Stimulated activated naive CD8-positive, alpha-beta T cell treated with anti-CD3 and anti-CD28 coated beads, Interleukin-15, Interleukin-2, amounts not matched to agents 100 ng/mL and 50 ng/mL, for 24 hours (primary cell): ENCODE measurements at regions not wholly inside any gene's neighbourhood (a gene's known extent, or its start where the extent isn't known, plus 50 kb on each side); places are given as distances from the start of the nearest gene placed in this dataset.
A peak's percentile ranks its signal among the peaks of the same experiment; 100 is the strongest.
"Not testable (repeated sequence)": the region's sequence is repeated elsewhere in the genome, so short reads cannot be mapped to it uniquely, and the experiment has no call there.

Experiments used
- H3K27ac Mint-ChIP-seq: one replicate; pipeline ENCODE4 v1.8.0; 2021; ENCODE audit warnings: mild to moderate bottlenecking, mixed read lengths
- H3K27me3 Mint-ChIP-seq: one replicate; pipeline ENCODE4 v1.8.0; 2021; ENCODE audit warnings: mixed read lengths
- H3K36me3 Mint-ChIP-seq: one replicate; pipeline ENCODE4 v1.8.0; 2021; ENCODE audit warnings: low read depth, mixed read lengths
- H3K4me1 Mint-ChIP-seq: one replicate; pipeline ENCODE4 v1.8.0; 2021; ENCODE audit warnings: low read depth, mixed read lengths
- H3K4me3 Mint-ChIP-seq: one replicate; pipeline ENCODE4 v1.8.0; 2021; ENCODE audit warnings: mild to moderate bottlenecking, mixed read lengths
- H3K9me3 Mint-ChIP-seq: one replicate; pipeline ENCODE4 v1.8.0; 2021; ENCODE audit warnings: mixed read lengths

GRCh38 chr1:38187552-38187951 lies 141.0 kb upstream of the POU3F1 start:
- H3K36me3 Mint-ChIP-seq: no peaks in the 10 kb centered on the region
- peaks cover 33% of the 10 kb centered on the region for H3K27me3 Mint-ChIP-seq
- H3K4me3 Mint-ChIP-seq: no peak overlapping the region
- H3K9me3 Mint-ChIP-seq: no peaks in the 10 kb centered on the region
- H3K27ac Mint-ChIP-seq: no peak overlapping the region
- H3K4me1 Mint-ChIP-seq: no peaks in the 10 kb centered on the region

- Mint-ChIP-seq H3K9me3 (no peaks in the 10 kb centered on the region), H3K4me1 (no peaks in the 10 kb centered on the region), H3K27me3 (peaks cover 29% of the 10 kb centered on the region), H3K4me3 (no peak overlapping the region), H3K27ac (no peak overlapping the region), H3K36me3 (no peaks in the 10 kb centered on the region)
Observed at GRCh38 chr1:38186566-38186965, 140.0 kb upstream of the POU3F1 start.

- no peaks in the 10 kb centered on the region for H3K4me1 Mint-ChIP-seq
- no peaks in the 10 kb centered on the region for H3K36me3 Mint-ChIP-seq
- no peaks in the 10 kb centered on the region for H3K9me3 Mint-ChIP-seq
- H3K27ac Mint-ChIP-seq: no peak overlapping the region
- peaks cover 23% of the 10 kb centered on the region for H3K27me3 Mint-ChIP-seq
- H3K4me3 Mint-ChIP-seq: no peak overlapping the region
Observed at GRCh38 chr1:38185913-38186312, 139.3 kb upstream of the POU3F1 start.

GRCh38 chr1:38183747-38184146 lies 137.2 kb upstream of the POU3F1 start:
- Mint-ChIP-seq H3K36me3 (no peaks in the 10 kb centered on the region), H3K4me1 (no peaks in the 10 kb centered on the region), H3K27ac (no peak overlapping the region), H3K4me3 (no peak overlapping the region), H3K9me3 (no peaks in the 10 kb centered on the region), H3K27me3 (peaks cover 7% of the 10 kb centered on the region)

GRCh38 chr1:38183096-38183495 lies 136.5 kb upstream of the POU3F1 start:
- Mint-ChIP-seq H3K27me3 (peaks cover 4% of the 10 kb centered on the region), H3K27ac (no peak overlapping the region), H3K4me3 (no peak overlapping the region), H3K36me3 (no peaks in the 10 kb centered on the region), H3K9me3 (no peaks in the 10 kb centered on the region), H3K4me1 (no peaks in the 10 kb centered on the region)

- H3K27ac Mint-ChIP-seq: not testable (repeated sequence)
Observed at GRCh38 chr1:38180388-38180787, 133.8 kb upstream of the POU3F1 start.

GRCh38 chr1:38179483-38179882 lies 132.9 kb upstream of the POU3F1 start:
- H3K4me3 Mint-ChIP-seq: no peak overlapping the region
- H3K9me3 Mint-ChIP-seq: no peaks in the 10 kb centered on the region
- no peaks in the 10 kb centered on the region for H3K27me3 Mint-ChIP-seq
- no peak overlapping the region for H3K27ac Mint-ChIP-seq
- H3K4me1 Mint-ChIP-seq: no peaks in the 10 kb centered on the region
- no peaks in the 10 kb centered on the region for H3K36me3 Mint-ChIP-seq

More at GRCh38 chr1:38180388-38180787, 133.8 kb upstream of the POU3F1 start:
- not testable (repeated sequence) for H3K27me3 Mint-ChIP-seq, H3K4me1 Mint-ChIP-seq, H3K4me3 Mint-ChIP-seq, H3K9me3 Mint-ChIP-seq, H3K36me3 Mint-ChIP-seq

GRCh38 chr1:38178216-38178615 lies 131.6 kb upstream of the POU3F1 start:
- Mint-ChIP-seq H3K9me3 (no peaks in the 10 kb centered on the region), H3K27ac (no peak overlapping the region), H3K27me3 (no peaks in the 10 kb centered on the region), H3K4me1 (no peaks in the 10 kb centered on the region), H3K36me3 (no peaks in the 10 kb centered on the region), H3K4me3 (no peak overlapping the region)

- H3K27ac Mint-ChIP-seq: no peak overlapping the region
- no peak overlapping the region for H3K4me3 Mint-ChIP-seq
- no peaks in the 10 kb centered on the region for H3K4me1 Mint-ChIP-seq
- no peaks in the 10 kb centered on the region for H3K36me3 Mint-ChIP-seq
- no peaks in the 10 kb centered on the region for H3K9me3 Mint-ChIP-seq
- no peaks in the 10 kb centered on the region for H3K27me3 Mint-ChIP-seq
Observed at GRCh38 chr1:38175121-38175520, 128.5 kb upstream of the POU3F1 start.

- Mint-ChIP-seq H3K4me1 (no peaks in the 10 kb centered on the region), H3K4me3 (no peak overlapping the region), H3K27me3 (no peaks in the 10 kb centered on the region), H3K9me3 (no peaks in the 10 kb centered on the region), H3K27ac (no peak overlapping the region), H3K36me3 (no peaks in the 10 kb centered on the region)
Observed at GRCh38 chr1:38173848-38174247, 127.3 kb upstream of the POU3F1 start.

GRCh38 chr1:38173157-38173831 lies 126.7 kb upstream of the POU3F1 start:
- H3K9me3 Mint-ChIP-seq: no peaks in the 10 kb centered on the region
- no peaks in the 10 kb centered on the region for H3K4me1 Mint-ChIP-seq
- no peaks in the 10 kb centered on the region for H3K36me3 Mint-ChIP-seq
- H3K27ac Mint-ChIP-seq: peak overlapping the region; percentile 3
- no peaks in the 10 kb centered on the region for H3K27me3 Mint-ChIP-seq
- H3K4me3 Mint-ChIP-seq: no peak overlapping the region

GRCh38 chr1:38169121-38169520 lies 122.5 kb upstream of the POU3F1 start:
- Mint-ChIP-seq H3K9me3 (no peaks in the 10 kb centered on the region), H3K36me3 (no peaks in the 10 kb centered on the region), H3K4me3 (no peak overlapping the region), H3K27ac (no peak overlapping the region), H3K27me3 (peaks cover 17% of the 10 kb centered on the region), H3K4me1 (no peaks in the 10 kb centered on the region)

GRCh38 chr1:38168365-38168764 lies 121.8 kb upstream of the POU3F1 start:
- no peak overlapping the region for H3K27ac Mint-ChIP-seq
- H3K36me3 Mint-ChIP-seq: no peaks in the 10 kb centered on the region
- H3K9me3 Mint-ChIP-seq: no peaks in the 10 kb centered on the region
- peaks cover 25% of the 10 kb centered on the region for H3K27me3 Mint-ChIP-seq
- H3K4me3 Mint-ChIP-seq: no peak overlapping the region
- H3K4me1 Mint-ChIP-seq: no peaks in the 10 kb centered on the region

- Mint-ChIP-seq H3K4me3 (no peak overlapping the region), H3K4me1 (no peaks in the 10 kb centered on the region), H3K27ac (no peak overlapping the region), H3K36me3 (no peaks in the 10 kb centered on the region), H3K9me3 (no peaks in the 10 kb centered on the region), H3K27me3 (peaks cover 28% of the 10 kb centered on the region)
Observed at GRCh38 chr1:38166461-38166860, 119.9 kb upstream of the POU3F1 start.

- no peak overlapping the region for H3K27ac Mint-ChIP-seq
- H3K4me3 Mint-ChIP-seq: no peak overlapping the region
- peaks cover 16% of the 10 kb centered on the region for H3K27me3 Mint-ChIP-seq
- peaks cover 5% of the 10 kb centered on the region for H3K9me3 Mint-ChIP-seq
- H3K36me3 Mint-ChIP-seq: no peaks in the 10 kb centered on the region
- H3K4me1 Mint-ChIP-seq: no peaks in the 10 kb centered on the region
Observed at GRCh38 chr1:38153778-38154470, 107.3 kb upstream of the POU3F1 start.
